Loucy (cell line): ENCODE measurements at regions not wholly inside any gene's neighbourhood (a gene's known extent, or its start where the extent isn't known, plus 50 kb on each side); places are given as distances from the start of the nearest gene placed in this dataset.

Experiments
- H2AFZ ChIP-seq: fragments of 200-600 bp; sonication (generic); 2 replicates; pipeline ENCODE4 v1.6.0; 2016; ENCODE audit warnings: antibody characterized with exemption, mild to moderate bottlenecking, low read length, moderate library complexity
- H3F3A ChIP-seq: fragments of 200-600 bp; 2 replicates; pipeline ENCODE4 v1.6.0; 2016; ENCODE audit warnings: antibody characterized with exemption, low read depth, mild to moderate bottlenecking
- H3K27me3 ChIP-seq: fragments of 200-600 bp; sonication (generic); 2 replicates; pipeline ENCODE4 v1.6.1; 2014; ENCODE audit warnings: low read length, mild to moderate bottlenecking; ENCODE audit not compliant: insufficient read depth, poor library complexity, severe bottlenecking
- H3K36me3 ChIP-seq: fragments of 200-600 bp; sonication (generic); 2 replicates; pipeline ENCODE4 v1.6.1; 2016; ENCODE audit warnings: low read length; ENCODE audit not compliant: insufficient read depth
- H3K4me1 ChIP-seq: fragments of 200-600 bp; sonication (generic); 2 replicates; pipeline ENCODE4 v1.5.1; 2014; ENCODE audit warnings: low read length, mild to moderate bottlenecking; ENCODE audit not compliant: insufficient read depth, poor library complexity, severe bottlenecking
- H3K4me2 ChIP-seq: fragments of 200-600 bp; sonication (generic); 2 replicates; pipeline ENCODE4 v1.6.0; 2014; ENCODE audit warnings: antibody characterized with exemption, low read length, low read depth, mild to moderate bottlenecking; ENCODE audit not compliant: poor library complexity, severe bottlenecking
- H3K4me3 ChIP-seq: fragments of 200-600 bp; sonication (generic); 2 replicates; pipeline ENCODE4 v1.5.1; 2014; ENCODE audit warnings: low read length, mild to moderate bottlenecking, mixed read lengths; ENCODE audit not compliant: poor library complexity, severe bottlenecking
- H3K79me2 ChIP-seq: fragments of 200-600 bp; sonication (generic); 2 replicates; pipeline ENCODE4 v1.6.1; 2014; ENCODE audit warnings: low read length; ENCODE audit not compliant: insufficient read depth
- H3K9ac ChIP-seq: fragments of 200-600 bp; sonication (generic); 2 replicates; pipeline ENCODE4 v1.6.0; 2014; ENCODE audit warnings: mild to moderate bottlenecking, low read depth, low read length, moderate library complexity; ENCODE audit not compliant: poor library complexity, severe bottlenecking
- H3K9me2 ChIP-seq: fragments of 200-600 bp; sonication (generic); replicated peaks from 2 replicates; pipeline ENCODE4 v1.6.1; 2016; ENCODE audit warnings: low read depth, low read length, mixed read lengths
- H3K9me3 ChIP-seq: fragments of 200-600 bp; sonication (generic); 2 replicates; pipeline ENCODE4 v1.6.1; 2014; ENCODE audit warnings: mild to moderate bottlenecking, antibody characterized with exemption, low read length, low read depth; ENCODE audit not compliant: insufficient read depth
- H4K20me1 ChIP-seq: fragments of 200-600 bp; sonication (generic); 2 replicates; pipeline ENCODE4 v1.6.0; 2014; ENCODE audit warnings: antibody characterized with exemption, low read length, mild to moderate bottlenecking; ENCODE audit not compliant: insufficient read depth, poor library complexity, severe bottlenecking
- EZH2phosphoT487 ChIP-seq: fragments of 200-600 bp; IDR thresholded peaks from 2 replicates; pipeline ENCODE4 v1.6.1; 2018; ENCODE audit warnings: antibody characterized with exemption, mild to moderate bottlenecking, moderate library complexity, borderline replicate concordance
- TF ChIP-seq, protein P1 (sequence below): fragments of 200-600 bp; sonication (generic); conservative IDR thresholded peaks from 2 replicates; pipeline ENCODE4 v1.5.1; 2014; ENCODE audit warnings: mild to moderate bottlenecking, antibody characterized with exemption, low read length

GRCh38 chr15:70314688-70315087 lies 217.0 kb upstream of the TLE3 start:
- H3K9ac ChIP-seq = no peak overlapping the region
- no peaks in the 10 kb centered on the region for H3K9me3 ChIP-seq
- H3K27me3 ChIP-seq = no peaks in the 10 kb centered on the region
- H3K4me3 ChIP-seq = no peak overlapping the region
- H3K9me2 ChIP-seq = no peaks in the 10 kb centered on the region
- H3K36me3 ChIP-seq = no peaks in the 10 kb centered on the region
- H3K4me2 ChIP-seq = no peak overlapping the region
- peaks cover 20% of the 10 kb centered on the region for H3K4me1 ChIP-seq
- H4K20me1 ChIP-seq = no peaks in the 10 kb centered on the region
- no peaks in the 10 kb centered on the region for H3K79me2 ChIP-seq
- no peaks in the 10 kb centered on the region for H3F3A ChIP-seq
- H2AFZ ChIP-seq = no peak overlapping the region
- no peak for TF ChIP-seq EZH2phosphoT487
- TF ChIP-seq, protein P1, sequence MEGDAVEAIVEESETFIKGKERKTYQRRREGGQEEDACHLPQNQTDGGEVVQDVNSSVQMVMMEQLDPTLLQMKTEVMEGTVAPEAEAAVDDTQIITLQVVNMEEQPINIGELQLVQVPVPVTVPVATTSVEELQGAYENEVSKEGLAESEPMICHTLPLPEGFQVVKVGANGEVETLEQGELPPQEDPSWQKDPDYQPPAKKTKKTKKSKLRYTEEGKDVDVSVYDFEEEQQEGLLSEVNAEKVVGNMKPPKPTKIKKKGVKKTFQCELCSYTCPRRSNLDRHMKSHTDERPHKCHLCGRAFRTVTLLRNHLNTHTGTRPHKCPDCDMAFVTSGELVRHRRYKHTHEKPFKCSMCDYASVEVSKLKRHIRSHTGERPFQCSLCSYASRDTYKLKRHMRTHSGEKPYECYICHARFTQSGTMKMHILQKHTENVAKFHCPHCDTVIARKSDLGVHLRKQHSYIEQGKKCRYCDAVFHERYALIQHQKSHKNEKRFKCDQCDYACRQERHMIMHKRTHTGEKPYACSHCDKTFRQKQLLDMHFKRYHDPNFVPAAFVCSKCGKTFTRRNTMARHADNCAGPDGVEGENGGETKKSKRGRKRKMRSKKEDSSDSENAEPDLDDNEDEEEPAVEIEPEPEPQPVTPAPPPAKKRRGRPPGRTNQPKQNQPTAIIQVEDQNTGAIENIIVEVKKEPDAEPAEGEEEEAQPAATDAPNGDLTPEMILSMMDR = no peak

DNA sequence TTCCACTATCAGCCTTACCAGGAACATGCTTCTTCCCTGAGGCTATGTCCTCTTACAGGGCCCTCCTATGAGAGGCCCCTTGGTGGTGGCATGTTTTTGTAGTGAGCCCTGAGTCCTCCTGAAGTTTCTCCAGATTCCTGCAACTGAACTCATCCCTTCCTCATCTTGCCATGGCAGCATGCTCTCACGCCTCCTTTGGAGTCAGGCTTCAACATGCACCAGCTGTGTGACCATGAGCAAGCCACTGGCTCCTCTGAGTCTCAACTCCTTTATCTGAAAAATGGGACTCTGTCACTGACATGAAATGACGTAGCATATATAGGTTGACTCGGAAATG lies 216.3 kb upstream of the TLE3 start:
- no peaks in the 10 kb centered on the region for H3K9me3 ChIP-seq
- H3K27me3 ChIP-seq = no peaks in the 10 kb centered on the region
- H3K36me3 ChIP-seq = no peaks in the 10 kb centered on the region
- no peak overlapping the region for H3K4me3 ChIP-seq
- no peak overlapping the region for H3K4me2 ChIP-seq
- no peaks in the 10 kb centered on the region for H3F3A ChIP-seq
- H4K20me1 ChIP-seq = no peaks in the 10 kb centered on the region
- no peaks in the 10 kb centered on the region for H3K9me2 ChIP-seq
- H3K4me1 ChIP-seq = peaks cover 20% of the 10 kb centered on the region
- H3K9ac ChIP-seq = no peak overlapping the region
- H2AFZ ChIP-seq = no peak overlapping the region
- H3K79me2 ChIP-seq = no peaks in the 10 kb centered on the region
- TF ChIP-seq, protein P1 = no peak
- TF ChIP-seq EZH2phosphoT487 = no peak

- Histone ChIP-seq H3K9me3 (no peaks in the 10 kb centered on the region), H3K36me3 (no peaks in the 10 kb centered on the region), H3K79me2 (no peaks in the 10 kb centered on the region), H2AFZ (no peak overlapping the region), H4K20me1 (no peaks in the 10 kb centered on the region), H3K4me3 (no peak overlapping the region), H3K9ac (no peak overlapping the region), H3K9me2 (no peaks in the 10 kb centered on the region), H3K27me3 (no peaks in the 10 kb centered on the region), H3K4me1 (peaks cover 20% of the 10 kb centered on the region), H3K4me2 (no peak overlapping the region), H3F3A (no peaks in the 10 kb centered on the region)
- TF ChIP-seq, protein P1 = no peak
- TF ChIP-seq EZH2phosphoT487 = no peak
These were observed 215.6 kb upstream of the TLE3 start for GRCh38 chr15:70313099-70314017.
